Tibial artery (tissue), 4 donors: ENCODE measurements at regions not wholly inside any gene's neighbourhood (a gene's known extent, or its start where the extent isn't known, plus 50 kb on each side); places are given as distances from the start of the nearest gene placed in this dataset.
"Not testable (repeated sequence)": the region's sequence is repeated elsewhere in the genome, so short reads cannot be mapped to it uniquely, and the experiment has no call there.

ENCODE experiments used
- DNase-seq, 2 donors: peaks; one replicate each; pipeline ENCODE4 v3.0.0-alpha.2; 2019
- H3K27ac ChIP-seq, 2 donors: fragments of 200-600 bp; sonication (generic) in 1 of 2; 1 replicate in 1 of 2; 2 replicates in 1 of 2; pipeline ENCODE4 v1.5.1; 2018 to 2019; ENCODE audit warnings: mild to moderate bottlenecking in 1 of 2
- H3K27me3 ChIP-seq, 2 donors: fragments of 200-600 bp; sonication (generic) in 1 of 2; one replicate each; pipeline versions ENCODE4 v1.5.1 to v1.6.0; 2016 to 2019
- H3K36me3 ChIP-seq, 3 donors: fragments of 200-600 bp; sonication (generic) in 2 of 3; one replicate each; pipeline ENCODE4 v1.5.1; 2016 to 2019; ENCODE audit warnings: mild to moderate bottlenecking in 2 of 3
- H3K4me1 ChIP-seq, 4 donors: fragments of 200-600 bp; sonication (generic) in 2 of 4; 1 replicate in 3 of 4; 2 replicates in 1 of 4; pipeline ENCODE4 v1.5.1; 2016 to 2019
- H3K4me3 ChIP-seq, 2 donors: fragments of 200-600 bp; sonication (generic) in 1 of 2; 1 replicate in 1 of 2; 2 replicates in 1 of 2; pipeline ENCODE4 v1.5.1; 2018 to 2019; ENCODE audit warnings: mild to moderate bottlenecking in 2 of 2
- H3K9me3 ChIP-seq, 3 donors: fragments of 200-600 bp; sonication (generic) in 1 of 3; one replicate each; pipeline ENCODE4 v1.5.1; 2016 to 2019
- CTCF ChIP-seq, 2 experiments: fragments of 200-600 bp in 1 of 2; fragments of 450-650 bp in 1 of 2; IDR thresholded peaks; one replicate each; pipeline ENCODE4 v1.5.1; 2017 to 2019; ENCODE audit warnings: antibody characterized with exemption in 2 of 2, mild to moderate bottlenecking in 1 of 2, moderate library complexity in 1 of 2
- intact Hi-C: fragments of 100-400 bp; cut with DNase I; formaldehyde crosslinking; loops from one replicate; pipeline ENCODE4 v1.15.0; 2023; ENCODE audit warnings: low total_unique reads

GRCh38 chr17:77802811-77803220, 155.7 kb upstream of the TNRC6C start:
- intact Hi-C loops: no loop called here
- Histone ChIP-seq H3K4me3 (no peak overlapping the region), H3K9me3 (no peaks in the 10 kb centered on the region), H3K36me3 (no peaks in the 10 kb centered on the region), H3K27me3 (no peaks in the 10 kb centered on the region), H3K27ac (peak overlapping the region; percentile 50 to 59), H3K4me1 (peaks cover 0 to 12% (median 10%) of the 10 kb centered on the region in 4 donors)
- peak in 1 of 2 donors; percentile 39 for DNase-seq
- no peak for TF ChIP-seq CTCF (IDR thresholded peaks at IDR 0.05)

- no peak for DNase-seq
- TF ChIP-seq CTCF (IDR thresholded peaks at IDR 0.05): no peak
- Histone ChIP-seq H3K9me3 (no peaks in the 10 kb centered on the region), H3K27ac (no peak overlapping the region), H3K4me3 (no peak overlapping the region), H3K27me3 (no peaks in the 10 kb centered on the region), H3K4me1 (peaks cover 0 to 12% (median 10%) of the 10 kb centered on the region in 4 donors), H3K36me3 (no peaks in the 10 kb centered on the region)
- intact Hi-C loops: no loop called here
Observed at GRCh38 chr17:77803726-77804125, 154.8 kb upstream of the TNRC6C start.

GRCh38 chr17:77804796-77805426, 153.6 kb upstream of the TNRC6C start:
- no peak for TF ChIP-seq CTCF (IDR thresholded peaks at IDR 0.05)

GRCh38 chr17:77805970-77806369, 152.5 kb upstream of the TNRC6C start:
- H3K27me3 ChIP-seq, H3K9me3 ChIP-seq, H3K27ac ChIP-seq, H3K36me3 ChIP-seq, intact Hi-C loops, H3K4me3 ChIP-seq, DNase-seq: not testable (repeated sequence)
- H3K4me1 ChIP-seq: peaks cover 3 to 22% (median 19%) of the 10 kb centered on the region in 4 donors

More at GRCh38 chr17:77804796-77805426, 153.6 kb upstream of the TNRC6C start:
- H3K4me1 ChIP-seq: peaks cover 0 to 12% (median 10%) of the 10 kb centered on the region in 4 donors
- H3K27me3 ChIP-seq: no peaks in the 10 kb centered on the region
- H3K4me3 ChIP-seq: no peak overlapping the region
- H3K27ac ChIP-seq: no peak overlapping the region
- intact Hi-C loops: no loop called here
- no peak for DNase-seq
- H3K36me3 ChIP-seq: no peaks in the 10 kb centered on the region
- H3K9me3 ChIP-seq: no peaks in the 10 kb centered on the region

GRCh38 chr17:77807051-77807745, 151.3 kb upstream of the TNRC6C start:
- intact Hi-C loops: no loop called here

More at GRCh38 chr17:77807051-77807745, 151.3 kb upstream of the TNRC6C start:
- H3K9me3 ChIP-seq: no peaks in the 10 kb centered on the region
- H3K36me3 ChIP-seq: no peaks in the 10 kb centered on the region
- no peak overlapping the region for H3K4me3 ChIP-seq
- DNase-seq: no peak
- H3K27ac ChIP-seq: no peak overlapping the region
- peaks cover 5 to 35% (median 25%) of the 10 kb centered on the region in 4 donors for H3K4me1 ChIP-seq
- H3K27me3 ChIP-seq: no peaks in the 10 kb centered on the region
- no peak for TF ChIP-seq CTCF (IDR thresholded peaks at IDR 0.05)
